Stomach (tissue), 8 donors: ENCODE measurements at regions not wholly inside any gene's neighbourhood (a gene's known extent, or its start where the extent isn't known, plus 50 kb on each side); places are given as distances from the start of the nearest gene placed in this dataset.

Source experiments
- DNase-seq, 2 donors: peaks; one replicate each; pipeline versions ENCODE4 v3.0.0 to v3.0.0-alpha.2; 2013 to 2019
- H3K27ac ChIP-seq, 5 donors: fragments of 200-600 bp in 4 of 5; sonication (generic) in 4 of 5; one replicate each; pipeline ENCODE4 v1.5.1; 2013 to 2019; ENCODE audit warnings: mild to moderate bottlenecking in 1 of 5, moderate library complexity in 1 of 5
- H3K27me3 ChIP-seq, 3 donors: fragments of 200-600 bp; sonication (generic); one replicate each; pipeline ENCODE4 v1.5.1; 2017 to 2019; ENCODE audit warnings: mixed run types in 1 of 3
- H3K36me3 ChIP-seq, 4 donors: fragments of 200-600 bp; sonication (generic); 1 replicate in 3 of 4; 2 replicates in 1 of 4; pipeline ENCODE4 v1.5.1; 2016 to 2019
- H3K4me1 ChIP-seq, 4 donors: fragments of 200-600 bp; sonication (generic); one replicate each; pipeline ENCODE4 v1.5.1; 2016 to 2019
- H3K4me3 ChIP-seq, 4 donors: fragments of 200-600 bp; sonication (generic) in 3 of 4; one replicate each; pipeline ENCODE4 v1.5.1; 2016 to 2019; ENCODE audit warnings: mild to moderate bottlenecking in 1 of 4
- H3K9me3 ChIP-seq, 4 donors: fragments of 200-600 bp; sonication (generic); one replicate each; pipeline ENCODE4 v1.5.1; 2016 to 2019
- CTCF ChIP-seq, 7 experiments: fragments of 450-650 bp in 4 of 7; fragments of 200-600 bp in 3 of 7; sonication (generic) in 3 of 7; IDR thresholded peaks; one replicate each; pipeline ENCODE4 v1.5.1; 2016 to 2019; ENCODE audit warnings: antibody characterized with exemption in 7 of 7, control low read depth in 2 of 7, mild to moderate bottlenecking in 1 of 7
- EP300 ChIP-seq: sonication (generic); formaldehyde crosslinking; IDR thresholded peaks from one replicate; pipeline ENCODE4 v1.6.1; 2017; ENCODE audit warnings: antibody characterized with exemption
- POLR2A ChIP-seq, 4 donors: fragments of 450-650 bp; IDR thresholded peaks; one replicate each; pipeline ENCODE4 v1.6.1; 2016; ENCODE audit warnings: antibody characterized with exemption in 4 of 4, control low read depth in 2 of 4, mild to moderate bottlenecking in 1 of 4, moderate library complexity in 1 of 4
- POLR2AphosphoS5 ChIP-seq, 3 donors: sonication (generic); formaldehyde crosslinking; IDR thresholded peaks; one replicate each; pipeline ENCODE4 v1.6.1; 2016; ENCODE audit warnings: antibody characterized with exemption in 3 of 3
- WGBS, 5 donors: extraction: QIAGEN DNeasy Blood & Tissue Kit in 3 of 5; methylation state at CpG; one replicate each; pipeline versions ENCODE4 v1.1.5 to v1.1.7; 2013 to 2018; 5-methylcytosine and 5-hydroxymethylcytosine counted together
- intact Hi-C: fragments of 100-400 bp; cut with DNase I; formaldehyde crosslinking; loops from one replicate; pipeline ENCODE4 v1.15.1; 2023; ENCODE audit warnings: low total_unique reads
- donor health status: healthy with polysubstance abuse.
- donor health status: Bipolar disorder and iron deficiency.
- donor health status: healthy.

- H3K4me3 ChIP-seq = no peak overlapping the region
- intact Hi-C loops = no loop called here
- H3K4me1 ChIP-seq = no peaks in the 10 kb centered on the region
- no peak overlapping the region for H3K27ac ChIP-seq
- no peak for DNase-seq
- no peaks in the 10 kb centered on the region for H3K9me3 ChIP-seq
- H3K36me3 ChIP-seq = no peaks in the 10 kb centered on the region
- no peaks in the 10 kb centered on the region for H3K27me3 ChIP-seq
- no peak for TF ChIP-seq POLR2A (IDR thresholded peaks at IDR 0.05)
- no peak for TF ChIP-seq EP300
- no peak for TF ChIP-seq CTCF (IDR thresholded peaks at IDR 0.05)
- TF ChIP-seq POLR2AphosphoS5 (IDR thresholded peaks at IDR 0.05) = no peak
- 66 to 76% (median 70%) methylated on average over 8 of the region's 8 CpGs for WGBS, 5 donors
Measured at GRCh38 chr5:53246042-53246836, 136.7 kb upstream of the MOCS2 start.

GRCh38 chr5:53249529-53250200 is 140.1 kb upstream of the MOCS2 start:
- H3K36me3 ChIP-seq = no peaks in the 10 kb centered on the region
- no peaks in the 10 kb centered on the region for H3K27me3 ChIP-seq
- DNase-seq = peak in 1 of 2 donors; percentile 21
- H3K27ac ChIP-seq = no peak overlapping the region
- no peaks in the 10 kb centered on the region for H3K4me1 ChIP-seq
- WGBS, 5 donors = 32 to 71% (median 57%) methylated on average over 4 of the region's 4 CpGs
- H3K9me3 ChIP-seq = no peaks in the 10 kb centered on the region
- intact Hi-C loops = no loop called here
- H3K4me3 ChIP-seq = no peak overlapping the region
- TF ChIP-seq POLR2A (IDR thresholded peaks at IDR 0.05) = no peak
- TF ChIP-seq POLR2AphosphoS5 (IDR thresholded peaks at IDR 0.05) = peak in 1 of 3 donors; percentile 34

- H3K27ac ChIP-seq = no peak overlapping the region
- DNase-seq = no peak
- no peaks in the 10 kb centered on the region for H3K9me3 ChIP-seq
- no peaks in the 10 kb centered on the region for H3K27me3 ChIP-seq
- no peak overlapping the region for H3K4me3 ChIP-seq
- intact Hi-C loops = no loop called here
- no peaks in the 10 kb centered on the region for H3K4me1 ChIP-seq
- 78 to 92% (median 91%) methylated on average over 2 of the region's 2 CpGs for WGBS, 5 donors
- H3K36me3 ChIP-seq = no peaks in the 10 kb centered on the region
- TF ChIP-seq EP300 (no peak), POLR2AphosphoS5 (IDR thresholded peaks at IDR 0.05) (no peak), CTCF (IDR thresholded peaks at IDR 0.05) (no peak), POLR2A (IDR thresholded peaks at IDR 0.05) (no peak)
Measured at GRCh38 chr5:53250201-53250550, 140.6 kb upstream of the MOCS2 start.

GRCh38 chr5:53253421-53253871 is 143.9 kb upstream of the MOCS2 start:
- H3K9me3 ChIP-seq = no peaks in the 10 kb centered on the region
- no peak for TF ChIP-seq CTCF (IDR thresholded peaks at IDR 0.05)
- no peak for TF ChIP-seq EP300
- TF ChIP-seq POLR2AphosphoS5 (IDR thresholded peaks at IDR 0.05) = no peak
- TF ChIP-seq POLR2A (IDR thresholded peaks at IDR 0.05) = no peak
- no peak overlapping the region for H3K27ac ChIP-seq
- no peaks in the 10 kb centered on the region for H3K4me1 ChIP-seq
- no peak for DNase-seq
- H3K4me3 ChIP-seq = no peak overlapping the region
- no peaks in the 10 kb centered on the region for H3K27me3 ChIP-seq
- no peaks in the 10 kb centered on the region for H3K36me3 ChIP-seq
- intact Hi-C loops = no loop called here
- WGBS, 5 donors = 35 to 46% (median 44%) methylated on average over 2 of the region's 2 CpGs

GRCh38 chr5:53256746-53257145 is 147.2 kb upstream of the MOCS2 start:
- 60 to 76% (median 70%) methylated on average over 5 of the region's 5 CpGs for WGBS, 5 donors
- no peaks in the 10 kb centered on the region for H3K27me3 ChIP-seq
- no peak overlapping the region for H3K27ac ChIP-seq
- DNase-seq = no peak
- H3K9me3 ChIP-seq = no peaks in the 10 kb centered on the region
- H3K4me3 ChIP-seq = no peak overlapping the region
- intact Hi-C loops = no loop called here
- H3K4me1 ChIP-seq = no peaks in the 10 kb centered on the region
- TF ChIP-seq CTCF (IDR thresholded peaks at IDR 0.05) = no peak
- no peak for TF ChIP-seq POLR2A (IDR thresholded peaks at IDR 0.05)
- TF ChIP-seq EP300 = no peak
- TF ChIP-seq POLR2AphosphoS5 (IDR thresholded peaks at IDR 0.05) = no peak
- H3K36me3 ChIP-seq = no peaks in the 10 kb centered on the region
